Heart right ventricle (tissue), 16 donors: ENCODE measurements at regions not wholly inside any gene's neighbourhood (a gene's known extent, or its start where the extent isn't known, plus 50 kb on each side); places are given as distances from the start of the nearest gene placed in this dataset.

Experiments
- ATAC-seq, 8 donors: fragments of 200-7000 bp; cut with Tn5 transposase; one replicate each; pipeline ENCODE4 v1.9.1; 2020; ENCODE audit warnings: mild to moderate bottlenecking in 8 of 8, moderate library complexity in 8 of 8, moderate number of reproducible peaks in 1 of 8
- DNase-seq, 2 donors: peaks; one replicate each; pipeline ENCODE4 v3.0.0-alpha.2; 2020
- H3K27ac ChIP-seq, 10 donors: fragments of 200-600 bp; sonication (generic) in 2 of 10; one replicate each; pipeline versions ENCODE4 v1.5.0 to v1.8.0; 2020 to 2022; ENCODE audit warnings: mild to moderate bottlenecking in 3 of 10
- H3K27me3 ChIP-seq, 7 donors: fragments of 200-600 bp; one replicate each; pipeline ENCODE4 v1.8.0; 2021 to 2022; ENCODE audit warnings: mild to moderate bottlenecking in 2 of 7
- H3K36me3 ChIP-seq, 9 donors: fragments of 200-600 bp; sonication (generic) in 1 of 9; one replicate each; pipeline versions ENCODE4 v1.5.0 to v1.8.0; 2020 to 2022; ENCODE audit warnings: mild to moderate bottlenecking in 2 of 9
- H3K4me1 ChIP-seq, 9 donors: fragments of 200-600 bp; sonication (generic) in 1 of 9; one replicate each; pipeline versions ENCODE4 v1.5.0 to v1.8.0; 2020 to 2022; ENCODE audit warnings: mild to moderate bottlenecking in 4 of 9
- H3K4me3 ChIP-seq, 10 donors: fragments of 200-600 bp; sonication (generic) in 2 of 10; one replicate each; pipeline versions ENCODE4 v1.5.0 to v1.8.0; 2020 to 2022; ENCODE audit warnings: mild to moderate bottlenecking in 7 of 10, moderate library complexity in 2 of 10
- H3K9me3 ChIP-seq, 11 donors: fragments of 200-600 bp in 10 of 11; sonication (generic) in 2 of 11; one replicate each; pipeline versions ENCODE4 v1.5.0 to v1.8.0; 2013 to 2022; ENCODE audit warnings: mild to moderate bottlenecking in 2 of 11, control low read depth in 1 of 11, moderate library complexity in 1 of 11
- CTCF ChIP-seq, 9 donors: fragments of 200-600 bp; sonication (generic) in 2 of 9; IDR thresholded peaks; one replicate each; pipeline versions ENCODE4 v1.5.0 to v1.8.0; 2021 to 2022; ENCODE audit warnings: antibody characterized with exemption in 9 of 9, mild to moderate bottlenecking in 5 of 9, moderate library complexity in 1 of 9
- WGBS, 2 donors: extraction: QIAGEN DNeasy Blood & Tissue Kit; methylation state at CpG; one replicate each; pipeline ENCODE4 v1.1.7; 2013; ENCODE audit warnings: inconsistent platforms in 1 of 2; 5-methylcytosine and 5-hydroxymethylcytosine counted together
- intact Hi-C, 10 donors: fragments of 100-400 bp; cut with DNase I; formaldehyde crosslinking; loops; one replicate each; pipeline versions ENCODE4 v1.11.1 to v1.14.2; 2022
- donor health status: Arrhythmogenic right ventricular cardiomyopathy.
- donor health status: ischemic (EF 13 %, LVEDD 7.1; RV severe dilation, severe dysfunction).
- donor health status: healthy with polysubstance abuse.
- donor health status: DM: no; HTN: yes; CAD: no.
- donor health status: DM: no; HTN: no; CAD: no.
- donor health status: ischemic (EF 25% LVEDD 6.9; RV normal size, moderate dysfunction).
- donor health status: ischemic (EF 25% LVEDD 5.7; RV mildly dilated, moderate dysfunction).
- donor health status: healthy.
- donor health status: DM: yes; HTN: yes; CAD: no.
- donor health status: Ischemic cardiomyopathy.
- donor health status: ischemic (EF 35%, LVEDD 5.7; RV mildly dilated, moderate dysfunction).
- donor health status: nonischemic (EF 11% LVEDD 7.7; RV severe dilation, severe dysfunction).
- donor health status: DM: yes; HTN: yes; CAD: no.
- donor health status: PGD.
- donor health status: ischemic (EF 29% LVEDD 5.4; RV normal size, mild dysfunction).
- donor health status: nonischemic (EF 23%, LVEDD 6.1; RV moderate dilation, normal function).

GRCh38 chr6:106002005-106002404 lies 84.1 kb upstream of the PRDM1 start:
- TF ChIP-seq CTCF (IDR thresholded peaks at IDR 0.05) = no peak
- Histone ChIP-seq H3K27ac (no peak overlapping the region), H3K36me3 (no peaks in the 10 kb centered on the region), H3K4me3 (no peak overlapping the region), H3K4me1 (no peaks in the 10 kb centered on the region), H3K27me3 (peaks cover 0 to 82% (median 57%) of the 10 kb centered on the region in 7 donors), H3K9me3 (no peaks in the 10 kb centered on the region)
- DNase-seq (no peak), ATAC-seq (no peak)
- intact Hi-C loops = no loop called here
- 65 to 79% methylated on average over 1 of the region's 1 CpG for WGBS, 2 donors

- ATAC-seq (no peak), DNase-seq (no peak)
- no peaks in the 10 kb centered on the region for H3K9me3 ChIP-seq
- H3K27ac ChIP-seq = no peak overlapping the region
- 85 to 88% methylated on average over 2 of the region's 2 CpGs for WGBS, 2 donors
- no peaks in the 10 kb centered on the region for H3K36me3 ChIP-seq
- peaks cover 0 to 85% (median 68%) of the 10 kb centered on the region in 7 donors for H3K27me3 ChIP-seq
- H3K4me3 ChIP-seq = no peak overlapping the region
- intact Hi-C loops = no loop called here
- TF ChIP-seq CTCF (IDR thresholded peaks at IDR 0.05) = no peak
- peaks cover 0 to 1% (median 0%) of the 10 kb centered on the region in 9 donors for H3K4me1 ChIP-seq
Measured at GRCh38 chr6:106000935-106001334, 85.2 kb upstream of the PRDM1 start.

GRCh38 chr6:105997482-105997881 lies 88.7 kb upstream of the PRDM1 start:
- DNase-seq (no peak), ATAC-seq (no peak)
- H3K9me3 ChIP-seq = no peaks in the 10 kb centered on the region
- peaks cover 3 to 36% (median 26%) of the 10 kb centered on the region in 9 donors for H3K4me1 ChIP-seq
- H3K27ac ChIP-seq = no peak overlapping the region
- peaks cover 0 to 100% (median 92%) of the 10 kb centered on the region in 7 donors for H3K27me3 ChIP-seq
- no peak for TF ChIP-seq CTCF (IDR thresholded peaks at IDR 0.05)
- intact Hi-C loops = loop anchor here in 5 of 10 donors (10.0 kb wide), 4 partner anchors 87 to 513 kb away; partner anchors contain the start of gene PRDM1 (in 2 of the 5)
- H3K4me3 ChIP-seq = no peak overlapping the region
- 41 to 55% methylated on average over 4 of the region's 4 CpGs for WGBS, 2 donors
- no peaks in the 10 kb centered on the region for H3K36me3 ChIP-seq

GRCh38 chr6:105995391-105995865 lies 90.7 kb upstream of the PRDM1 start:
- intact Hi-C loops = loop anchor here in 5 of 10 donors (10.0 kb wide), 4 partner anchors 89 to 511 kb away; partner anchors contain the start of gene PRDM1 (in 2 of the 5)
- 14 to 22% methylated on average over 6 of the region's 6 CpGs for WGBS, 2 donors
- peaks cover 3 to 44% (median 34%) of the 10 kb centered on the region in 9 donors for H3K4me1 ChIP-seq
- H3K9me3 ChIP-seq = no peaks in the 10 kb centered on the region
- no peak for DNase-seq
- no peak for ATAC-seq
- no peaks in the 10 kb centered on the region for H3K36me3 ChIP-seq
- TF ChIP-seq CTCF (IDR thresholded peaks at IDR 0.05) = no peak
- H3K27ac ChIP-seq = peak overlapping the region in 8 of 10 donors; percentile 14 to 93 (median 75)
- peaks cover 0 to 100% (median 97%) of the 10 kb centered on the region in 7 donors for H3K27me3 ChIP-seq
- H3K4me3 ChIP-seq = peak overlapping the region in 8 of 10 donors; percentile 41 to 74 (median 62)
